Posterior vena cava (tissue), 2 donors: ENCODE measurements at regions not wholly inside any gene's neighbourhood (a gene's known extent, or its start where the extent isn't known, plus 50 kb on each side); places are given as distances from the start of the nearest gene placed in this dataset.
"Not testable (repeated sequence)": the region's sequence is repeated elsewhere in the genome, so short reads cannot be mapped to it uniquely, and the experiment has no call there.

Experiments used
- DNase-seq: peaks from one replicate; pipeline ENCODE4 v3.0.0-alpha.2; 2020; ENCODE audit warnings: low spot score
- intact Hi-C, 2 donors: fragments of 100-400 bp; cut with DNase I; formaldehyde crosslinking; loops; one replicate each; pipeline versions ENCODE4 v1.14.1 to v1.14.2; 2022 to 2023
- donor health status: DM: yes; HTN: yes; CAD: no.
- donor health status: DM: yes; HTN: yes; CAD: no.

- no peak for DNase-seq
- intact Hi-C loops, result no loop called here
Measured at GRCh38 chr2:144010096-144010836, 509.7 kb downstream of the ZEB2 start.

GRCh38 chr2:144006139-144006538 is 513.8 kb downstream of the ZEB2 start:
- intact Hi-C loops, result no loop called here
- DNase-seq, result no peak

- DNase-seq, result no peak
- intact Hi-C loops, result no loop called here
Measured at GRCh38 chr2:144004742-144005141, 515.2 kb downstream of the ZEB2 start.

GRCh38 chr2:144003460-144004075 is 516.4 kb downstream of the ZEB2 start:
- intact Hi-C loops, result no loop called here

GRCh38 chr2:143996974-143997373 is 522.9 kb downstream of the ZEB2 start:
- intact Hi-C loops, result no loop called here
- no peak for DNase-seq

More at GRCh38 chr2:144003460-144004075, 516.4 kb downstream of the ZEB2 start:
- no peak for DNase-seq

GRCh38 chr2:143994961-143995360 is 525.0 kb downstream of the ZEB2 start:
- DNase-seq, result no peak
- intact Hi-C loops, result no loop called here

- DNase-seq, result not testable (repeated sequence)
Measured at GRCh38 chr2:143991596-143991995, 528.3 kb downstream of the ZEB2 start.

GRCh38 chr2:143988082-143988481 is 531.8 kb downstream of the ZEB2 start:
- intact Hi-C loops, result no loop called here
- DNase-seq, result no peak

More at GRCh38 chr2:143991596-143991995, 528.3 kb downstream of the ZEB2 start:
- intact Hi-C loops, result loop anchor here in 1 of 2 donors (2.0 kb wide), 1 partner anchor 23 kb away; no protein-coding TSS in a partner anchor

GRCh38 chr2:143981428-143981827 is 538.5 kb downstream of the ZEB2 start:
- DNase-seq, result no peak
- intact Hi-C loops, result no loop called here

- intact Hi-C loops, result no loop called here
- DNase-seq, result no peak
Measured at GRCh38 chr2:143977356-143977755, 542.6 kb downstream of the ZEB2 start.

GRCh38 chr2:143975216-143975615 is 544.7 kb downstream of the ZEB2 start:
- intact Hi-C loops, result no loop called here
- DNase-seq, result no peak

- DNase-seq, result no peak
- intact Hi-C loops, result no loop called here
Measured at GRCh38 chr2:143974262-143974661, 545.7 kb downstream of the ZEB2 start.

- intact Hi-C loops, result loop anchor here in 1 of 2 donors (2.0 to 5.0 kb wide), 2 partner anchors 22 to 302 kb away; no protein-coding TSS in a partner anchor
Measured at GRCh38 chr2:143968860-143969259, 551.1 kb downstream of the ZEB2 start.

GRCh38 chr2:143968360-143968759 is 551.6 kb downstream of the ZEB2 start:
- intact Hi-C loops, result loop anchor here in 1 of 2 donors (2.0 to 5.0 kb wide), 2 partner anchors 22 to 301 kb away; no protein-coding TSS in a partner anchor
- no peak for DNase-seq

More at GRCh38 chr2:143968860-143969259, 551.1 kb downstream of the ZEB2 start:
- DNase-seq, result no peak

GRCh38 chr2:143965493-143966164 is 554.3 kb downstream of the ZEB2 start:
- intact Hi-C loops, result loop anchor here in 1 of 2 donors (5.0 kb wide), 1 partner anchor 298 kb away; no protein-coding TSS in a partner anchor

GRCh38 chr2:143964891-143965290 is 555.0 kb downstream of the ZEB2 start:
- intact Hi-C loops, result loop anchor here in 1 of 2 donors (5.0 kb wide), 1 partner anchor 298 kb away; no protein-coding TSS in a partner anchor
- DNase-seq, result no peak

More at GRCh38 chr2:143965493-143966164, 554.3 kb downstream of the ZEB2 start:
- no peak for DNase-seq

GRCh38 chr2:143960177-143960576 is 559.7 kb downstream of the ZEB2 start:
- intact Hi-C loops, result no loop called here
- no peak for DNase-seq

GRCh38 chr2:143957321-143957720 is 562.6 kb downstream of the ZEB2 start:
- no peak for DNase-seq
- intact Hi-C loops, result no loop called here

GRCh38 chr2:143955401-143956065 is 564.4 kb downstream of the ZEB2 start:
- intact Hi-C loops, result no loop called here
- DNase-seq, result no peak
